ENCODE measurements at regions not wholly inside any gene's neighbourhood (a gene's known extent, or its start where the extent isn't known, plus 50 kb on each side); places are given as distances from the start of the nearest gene placed in this dataset.

DNA sequence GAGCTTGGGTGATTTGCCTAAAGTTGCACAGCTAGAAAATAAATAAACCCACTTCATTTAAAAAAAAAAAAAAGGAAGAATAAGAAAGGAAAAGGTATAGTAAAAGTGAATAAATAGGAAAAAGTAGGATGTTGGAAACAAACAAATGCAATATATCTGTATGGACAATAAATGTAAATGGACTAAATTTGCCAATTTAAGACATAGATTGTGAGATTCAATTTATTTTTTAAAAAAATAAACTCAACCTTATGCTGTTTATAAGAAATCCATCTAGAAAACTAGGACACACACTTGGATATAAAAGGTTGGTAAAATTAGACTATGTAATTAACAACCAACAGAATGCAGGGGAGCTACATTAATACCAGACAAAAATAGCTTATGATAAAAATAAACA is 300.0 kb downstream of the AJAP1 start (continued):
- TF ChIP-seq, protein P1, sequence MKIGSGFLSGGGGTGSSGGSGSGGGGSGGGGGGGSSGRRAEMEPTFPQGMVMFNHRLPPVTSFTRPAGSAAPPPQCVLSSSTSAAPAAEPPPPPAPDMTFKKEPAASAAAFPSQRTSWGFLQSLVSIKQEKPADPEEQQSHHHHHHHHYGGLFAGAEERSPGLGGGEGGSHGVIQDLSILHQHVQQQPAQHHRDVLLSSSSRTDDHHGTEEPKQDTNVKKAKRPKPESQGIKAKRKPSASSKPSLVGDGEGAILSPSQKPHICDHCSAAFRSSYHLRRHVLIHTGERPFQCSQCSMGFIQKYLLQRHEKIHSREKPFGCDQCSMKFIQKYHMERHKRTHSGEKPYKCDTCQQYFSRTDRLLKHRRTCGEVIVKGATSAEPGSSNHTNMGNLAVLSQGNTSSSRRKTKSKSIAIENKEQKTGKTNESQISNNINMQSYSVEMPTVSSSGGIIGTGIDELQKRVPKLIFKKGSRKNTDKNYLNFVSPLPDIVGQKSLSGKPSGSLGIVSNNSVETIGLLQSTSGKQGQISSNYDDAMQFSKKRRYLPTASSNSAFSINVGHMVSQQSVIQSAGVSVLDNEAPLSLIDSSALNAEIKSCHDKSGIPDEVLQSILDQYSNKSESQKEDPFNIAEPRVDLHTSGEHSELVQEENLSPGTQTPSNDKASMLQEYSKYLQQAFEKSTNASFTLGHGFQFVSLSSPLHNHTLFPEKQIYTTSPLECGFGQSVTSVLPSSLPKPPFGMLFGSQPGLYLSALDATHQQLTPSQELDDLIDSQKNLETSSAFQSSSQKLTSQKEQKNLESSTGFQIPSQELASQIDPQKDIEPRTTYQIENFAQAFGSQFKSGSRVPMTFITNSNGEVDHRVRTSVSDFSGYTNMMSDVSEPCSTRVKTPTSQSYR (CRISPR knock-in tag; IDR thresholded peaks at IDR 0.05): no peak

GRCh38 chr1:4951601-4952000 is 297.2 kb downstream of the AJAP1 start:
- Mint-ChIP-seq H3K27me3 (ENCODE audit: low read depth) (peaks cover 25% of the 10 kb centered on the region), H3K4me1 (no peaks in the 10 kb centered on the region), H3K36me3 (peaks cover 77% of the 10 kb centered on the region), H3K9me3 (peaks cover 92% of the 10 kb centered on the region), H3K27ac (no peak overlapping the region), H3K4me3 (no peak overlapping the region)
- CTCF ChIA-PET: no interaction called here
- POLR2A ChIA-PET: no interaction called here
- no peak for DNase-seq (ENCODE audit: low spot score)
- no peak for ATAC-seq
- no peak for TF ChIP-seq MXD4 (CRISPR knock-in tag; IDR thresholded peaks at IDR 0.05; ENCODE audit: borderline replicate concordance)
- TF ChIP-seq JAZF1 (CRISPR knock-in tag; IDR thresholded peaks at IDR 0.05): no peak
- TF ChIP-seq ZNF425 (CRISPR knock-in tag; conservative IDR thresholded peaks at IDR 0.05): no peak
- no peak for TF ChIP-seq NR3C1 (CRISPR knock-in tag; conservative IDR thresholded peaks at IDR 0.05; ENCODE audit: low read depth)
- TF ChIP-seq ESRRA (CRISPR knock-in tag; IDR thresholded peaks at IDR 0.05; ENCODE audit: borderline replicate concordance): no peak
- TF ChIP-seq, protein P2, sequence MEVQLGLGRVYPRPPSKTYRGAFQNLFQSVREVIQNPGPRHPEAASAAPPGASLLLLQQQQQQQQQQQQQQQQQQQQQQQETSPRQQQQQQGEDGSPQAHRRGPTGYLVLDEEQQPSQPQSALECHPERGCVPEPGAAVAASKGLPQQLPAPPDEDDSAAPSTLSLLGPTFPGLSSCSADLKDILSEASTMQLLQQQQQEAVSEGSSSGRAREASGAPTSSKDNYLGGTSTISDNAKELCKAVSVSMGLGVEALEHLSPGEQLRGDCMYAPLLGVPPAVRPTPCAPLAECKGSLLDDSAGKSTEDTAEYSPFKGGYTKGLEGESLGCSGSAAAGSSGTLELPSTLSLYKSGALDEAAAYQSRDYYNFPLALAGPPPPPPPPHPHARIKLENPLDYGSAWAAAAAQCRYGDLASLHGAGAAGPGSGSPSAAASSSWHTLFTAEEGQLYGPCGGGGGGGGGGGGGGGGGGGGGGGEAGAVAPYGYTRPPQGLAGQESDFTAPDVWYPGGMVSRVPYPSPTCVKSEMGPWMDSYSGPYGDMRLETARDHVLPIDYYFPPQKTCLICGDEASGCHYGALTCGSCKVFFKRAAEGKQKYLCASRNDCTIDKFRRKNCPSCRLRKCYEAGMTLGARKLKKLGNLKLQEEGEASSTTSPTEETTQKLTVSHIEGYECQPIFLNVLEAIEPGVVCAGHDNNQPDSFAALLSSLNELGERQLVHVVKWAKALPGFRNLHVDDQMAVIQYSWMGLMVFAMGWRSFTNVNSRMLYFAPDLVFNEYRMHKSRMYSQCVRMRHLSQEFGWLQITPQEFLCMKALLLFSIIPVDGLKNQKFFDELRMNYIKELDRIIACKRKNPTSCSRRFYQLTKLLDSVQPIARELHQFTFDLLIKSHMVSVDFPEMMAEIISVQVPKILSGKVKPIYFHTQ (CRISPR knock-in tag; IDR thresholded peaks at IDR 0.05): no peak
- TF ChIP-seq, protein P3, sequence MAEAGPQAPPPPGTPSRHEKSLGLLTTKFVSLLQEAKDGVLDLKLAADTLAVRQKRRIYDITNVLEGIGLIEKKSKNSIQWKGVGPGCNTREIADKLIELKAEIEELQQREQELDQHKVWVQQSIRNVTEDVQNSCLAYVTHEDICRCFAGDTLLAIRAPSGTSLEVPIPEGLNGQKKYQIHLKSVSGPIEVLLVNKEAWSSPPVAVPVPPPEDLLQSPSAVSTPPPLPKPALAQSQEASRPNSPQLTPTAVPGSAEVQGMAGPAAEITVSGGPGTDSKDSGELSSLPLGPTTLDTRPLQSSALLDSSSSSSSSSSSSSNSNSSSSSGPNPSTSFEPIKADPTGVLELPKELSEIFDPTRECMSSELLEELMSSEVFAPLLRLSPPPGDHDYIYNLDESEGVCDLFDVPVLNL (CRISPR knock-in tag; IDR thresholded peaks at IDR 0.05; ENCODE audit: borderline replicate concordance, low read depth): no peak
- no peak for TF ChIP-seq USF2 (CRISPR knock-in tag; IDR thresholded peaks at IDR 0.05)
- TF ChIP-seq, protein P4, sequence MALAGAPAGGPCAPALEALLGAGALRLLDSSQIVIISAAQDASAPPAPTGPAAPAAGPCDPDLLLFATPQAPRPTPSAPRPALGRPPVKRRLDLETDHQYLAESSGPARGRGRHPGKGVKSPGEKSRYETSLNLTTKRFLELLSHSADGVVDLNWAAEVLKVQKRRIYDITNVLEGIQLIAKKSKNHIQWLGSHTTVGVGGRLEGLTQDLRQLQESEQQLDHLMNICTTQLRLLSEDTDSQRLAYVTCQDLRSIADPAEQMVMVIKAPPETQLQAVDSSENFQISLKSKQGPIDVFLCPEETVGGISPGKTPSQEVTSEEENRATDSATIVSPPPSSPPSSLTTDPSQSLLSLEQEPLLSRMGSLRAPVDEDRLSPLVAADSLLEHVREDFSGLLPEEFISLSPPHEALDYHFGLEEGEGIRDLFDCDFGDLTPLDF (CRISPR knock-in tag; IDR thresholded peaks at IDR 0.05): no peak
- TF ChIP-seq, protein P5, sequence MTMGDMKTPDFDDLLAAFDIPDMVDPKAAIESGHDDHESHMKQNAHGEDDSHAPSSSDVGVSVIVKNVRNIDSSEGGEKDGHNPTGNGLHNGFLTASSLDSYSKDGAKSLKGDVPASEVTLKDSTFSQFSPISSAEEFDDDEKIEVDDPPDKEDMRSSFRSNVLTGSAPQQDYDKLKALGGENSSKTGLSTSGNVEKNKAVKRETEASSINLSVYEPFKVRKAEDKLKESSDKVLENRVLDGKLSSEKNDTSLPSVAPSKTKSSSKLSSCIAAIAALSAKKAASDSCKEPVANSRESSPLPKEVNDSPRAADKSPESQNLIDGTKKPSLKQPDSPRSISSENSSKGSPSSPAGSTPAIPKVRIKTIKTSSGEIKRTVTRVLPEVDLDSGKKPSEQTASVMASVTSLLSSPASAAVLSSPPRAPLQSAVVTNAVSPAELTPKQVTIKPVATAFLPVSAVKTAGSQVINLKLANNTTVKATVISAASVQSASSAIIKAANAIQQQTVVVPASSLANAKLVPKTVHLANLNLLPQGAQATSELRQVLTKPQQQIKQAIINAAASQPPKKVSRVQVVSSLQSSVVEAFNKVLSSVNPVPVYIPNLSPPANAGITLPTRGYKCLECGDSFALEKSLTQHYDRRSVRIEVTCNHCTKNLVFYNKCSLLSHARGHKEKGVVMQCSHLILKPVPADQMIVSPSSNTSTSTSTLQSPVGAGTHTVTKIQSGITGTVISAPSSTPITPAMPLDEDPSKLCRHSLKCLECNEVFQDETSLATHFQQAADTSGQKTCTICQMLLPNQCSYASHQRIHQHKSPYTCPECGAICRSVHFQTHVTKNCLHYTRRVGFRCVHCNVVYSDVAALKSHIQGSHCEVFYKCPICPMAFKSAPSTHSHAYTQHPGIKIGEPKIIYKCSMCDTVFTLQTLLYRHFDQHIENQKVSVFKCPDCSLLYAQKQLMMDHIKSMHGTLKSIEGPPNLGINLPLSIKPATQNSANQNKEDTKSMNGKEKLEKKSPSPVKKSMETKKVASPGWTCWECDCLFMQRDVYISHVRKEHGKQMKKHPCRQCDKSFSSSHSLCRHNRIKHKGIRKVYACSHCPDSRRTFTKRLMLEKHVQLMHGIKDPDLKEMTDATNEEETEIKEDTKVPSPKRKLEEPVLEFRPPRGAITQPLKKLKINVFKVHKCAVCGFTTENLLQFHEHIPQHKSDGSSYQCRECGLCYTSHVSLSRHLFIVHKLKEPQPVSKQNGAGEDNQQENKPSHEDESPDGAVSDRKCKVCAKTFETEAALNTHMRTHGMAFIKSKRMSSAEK (CRISPR knock-in tag; IDR thresholded peaks at IDR 0.05; ENCODE audit: borderline replicate concordance): no peak
- no peak for TF ChIP-seq ZNF121 (CRISPR knock-in tag; IDR thresholded peaks at IDR 0.05)
- no peak for TF ChIP-seq CTCF (IDR thresholded peaks at IDR 0.05)
- no peak for TF ChIP-seq NFATC4 (CRISPR knock-in tag; IDR thresholded peaks at IDR 0.05)
- TF ChIP-seq ZNF263 (CRISPR knock-in tag; IDR thresholded peaks at IDR 0.05; ENCODE audit: low read depth): no peak
- no peak for TF ChIP-seq ATF1 (CRISPR knock-in tag; IDR thresholded peaks at IDR 0.05)

All from WTC11 (cell line).